ENCODE measurements at regions not wholly inside any gene's neighbourhood (a gene's known extent, or its start where the extent isn't known, plus 50 kb on each side); places are given as distances from the start of the nearest gene placed in this dataset.

- TF ChIP-seq CTCF (IDR thresholded peaks at IDR 0.05; ENCODE audit: low read depth, low read length, poor library complexity, severe bottlenecking) (no peak), EZH2phosphoT487 (IDR thresholded peaks at IDR 0.05; ENCODE audit: borderline replicate concordance, low read length) (no peak)
These were observed 244.4 kb downstream of the OPA1 start for GRCh38 chr3:193837347-193837827.
